ENCODE measurements at regions not wholly inside any gene's neighbourhood (a gene's known extent, or its start where the extent isn't known, plus 50 kb on each side); places are given as distances from the start of the nearest gene placed in this dataset.

DNA sequence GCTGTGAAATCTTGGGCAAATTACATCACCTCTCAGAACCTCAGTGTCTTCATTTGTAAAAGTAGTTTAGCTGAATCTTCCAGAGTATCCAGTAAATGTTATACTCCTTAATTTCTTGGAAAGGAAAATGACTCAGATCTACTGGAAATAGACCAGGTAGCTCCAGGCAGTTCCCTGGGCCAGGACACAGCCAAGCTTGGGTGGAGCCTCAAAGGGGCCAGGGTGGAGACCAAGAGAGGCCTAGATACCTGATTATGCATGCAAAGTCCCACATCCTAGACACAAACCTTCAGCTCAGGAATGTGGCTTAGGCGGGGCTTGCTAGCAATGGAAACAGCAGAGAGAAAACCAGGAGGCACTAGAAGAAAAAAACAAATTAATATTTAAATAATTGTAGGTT, 272.8 kb downstream of the MAFB start:
- TF ChIP-seq EZH2phosphoT487 (IDR thresholded peaks at IDR 0.05; ENCODE audit: insufficient read depth, low read depth) = no peak
- TF ChIP-seq EZH2 (IDR thresholded peaks at IDR 0.05; ENCODE audit: insufficient read depth, poor library complexity, severe bottlenecking) = no peak
